Lung (tissue), 11 donors: ENCODE measurements at regions not wholly inside any gene's neighbourhood (a gene's known extent, or its start where the extent isn't known, plus 50 kb on each side); places are given as distances from the start of the nearest gene placed in this dataset.
A peak's percentile ranks its signal among the peaks of the same experiment; 100 is the strongest.

Source experiments
- ATAC-seq: fragments of 200-7000 bp; cut with Tn5 transposase; one replicate; pipeline ENCODE4 v1.9.1; 2020; ENCODE audit warnings: moderate number of reproducible peaks; ENCODE audit not compliant: insufficient read depth, low FRiP score
- DNase-seq, 3 donors: peaks; one replicate each; pipeline ENCODE4 v3.0.0-alpha.2; 2013 to 2017
- H3K27ac ChIP-seq, 2 donors: one replicate each; pipeline ENCODE4 v1.5.1; 2013; ENCODE audit warnings: mild to moderate bottlenecking in 2 of 2, moderate library complexity in 2 of 2, control low read depth in 1 of 2, inconsistent platforms in 1 of 2, low read depth in 1 of 2, low read length in 1 of 2
- H3K27me3 ChIP-seq, 3 donors: one replicate each; pipeline ENCODE4 v1.5.1; 2013; ENCODE audit warnings: low read length in 2 of 3; ENCODE audit not compliant: control insufficient read depth in 3 of 3, insufficient read depth in 3 of 3
- H3K36me3 ChIP-seq, 4 donors: one replicate each; pipeline ENCODE4 v1.5.1; 2013; ENCODE audit warnings: low read length in 4 of 4, mild to moderate bottlenecking in 1 of 4, moderate library complexity in 1 of 4; ENCODE audit not compliant: control insufficient read depth in 4 of 4, insufficient read depth in 4 of 4
- H3K4me1 ChIP-seq, 5 donors: one replicate each; pipeline ENCODE4 v1.5.1; 2013; ENCODE audit warnings: low read length in 5 of 5, mild to moderate bottlenecking in 2 of 5, moderate library complexity in 1 of 5; ENCODE audit not compliant: control insufficient read depth in 5 of 5, insufficient read depth in 5 of 5
- H3K4me3 ChIP-seq: one replicate; pipeline ENCODE4 v1.5.1; 2013; ENCODE audit warnings: mild to moderate bottlenecking, control low read depth, moderate library complexity
- H3K9ac ChIP-seq, 2 donors: one replicate each; pipeline ENCODE4 v1.5.1; 2013; ENCODE audit warnings: low read length in 2 of 2, control low read depth in 1 of 2; ENCODE audit not compliant: insufficient read depth in 1 of 2
- H3K9me3 ChIP-seq, 4 donors: one replicate each; pipeline ENCODE4 v1.5.1; 2013; ENCODE audit warnings: low read length in 3 of 4, mild to moderate bottlenecking in 1 of 4, moderate library complexity in 1 of 4; ENCODE audit not compliant: control insufficient read depth in 4 of 4, insufficient read depth in 3 of 4
- WGBS, 2 donors: extraction: QIAGEN DNeasy Blood & Tissue Kit; methylation state at CpG; one replicate each; pipeline ENCODE4 v1.1.7; 2013; 5-methylcytosine and 5-hydroxymethylcytosine counted together
- TF ChIP-seq, protein P1 (sequence below): IDR thresholded peaks from 2 replicates; pipeline ENCODE4 v1.5.1; 2012; ENCODE audit warnings: mild to moderate bottlenecking; ENCODE audit errors: control extremely low read depth, extremely low read depth
- donor health status: control.
- donor health status: control.
- donor health status: Bipolar disorder and iron deficiency.
- donor health status: healthy.
- donor health status: DM: yes; HTN: yes; CAD: no.

DNA sequence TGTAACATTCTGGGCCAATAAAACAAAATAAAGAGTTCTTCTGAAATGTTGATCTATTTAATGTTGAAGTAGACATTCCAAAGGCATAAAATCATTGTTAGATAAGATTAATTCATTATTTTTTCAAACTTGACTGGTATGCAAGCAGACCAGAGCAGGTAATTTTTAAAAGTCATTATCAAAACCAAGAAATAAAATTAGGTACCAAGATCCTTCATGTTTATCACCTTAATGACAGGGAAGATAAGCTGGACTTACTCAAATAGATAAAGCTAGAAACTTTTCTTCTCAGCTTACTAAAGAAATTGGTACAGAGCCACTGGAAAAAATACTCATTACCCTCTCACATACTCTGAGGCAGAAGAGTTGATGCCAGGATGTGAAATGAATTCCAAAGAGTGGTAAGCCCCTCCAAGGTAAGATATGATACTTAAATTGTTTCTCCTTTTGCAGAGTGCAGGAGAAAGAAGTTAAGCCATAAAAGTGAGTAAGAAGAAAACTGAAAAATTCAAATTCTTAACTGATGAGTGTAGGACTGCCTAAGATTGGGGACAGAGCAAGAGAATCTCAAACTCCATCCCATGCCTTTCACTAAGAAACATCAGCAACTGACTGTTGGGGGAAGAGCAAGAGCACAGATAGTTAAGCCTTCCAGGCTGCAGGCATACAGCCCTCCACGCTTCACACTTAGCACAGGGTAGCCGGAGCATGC, 111.9 kb downstream of the SLC41A2 start:
- DNase-seq, result peak in 1 of 3 donors; percentile 2
- no peak overlapping the region for H3K4me3 ChIP-seq
- H3K36me3 ChIP-seq, result no peaks in the 10 kb centered on the region
- no peaks in the 10 kb centered on the region for H3K9me3 ChIP-seq
- no peak for ATAC-seq
- no peak overlapping the region for H3K27ac ChIP-seq
- 96 to 98% methylated on average over 2 of the region's 2 CpGs for WGBS, 2 donors
- peaks cover 0 to 2% (median 0%) of the 10 kb centered on the region in 5 donors for H3K4me1 ChIP-seq
- TF ChIP-seq, protein P1, sequence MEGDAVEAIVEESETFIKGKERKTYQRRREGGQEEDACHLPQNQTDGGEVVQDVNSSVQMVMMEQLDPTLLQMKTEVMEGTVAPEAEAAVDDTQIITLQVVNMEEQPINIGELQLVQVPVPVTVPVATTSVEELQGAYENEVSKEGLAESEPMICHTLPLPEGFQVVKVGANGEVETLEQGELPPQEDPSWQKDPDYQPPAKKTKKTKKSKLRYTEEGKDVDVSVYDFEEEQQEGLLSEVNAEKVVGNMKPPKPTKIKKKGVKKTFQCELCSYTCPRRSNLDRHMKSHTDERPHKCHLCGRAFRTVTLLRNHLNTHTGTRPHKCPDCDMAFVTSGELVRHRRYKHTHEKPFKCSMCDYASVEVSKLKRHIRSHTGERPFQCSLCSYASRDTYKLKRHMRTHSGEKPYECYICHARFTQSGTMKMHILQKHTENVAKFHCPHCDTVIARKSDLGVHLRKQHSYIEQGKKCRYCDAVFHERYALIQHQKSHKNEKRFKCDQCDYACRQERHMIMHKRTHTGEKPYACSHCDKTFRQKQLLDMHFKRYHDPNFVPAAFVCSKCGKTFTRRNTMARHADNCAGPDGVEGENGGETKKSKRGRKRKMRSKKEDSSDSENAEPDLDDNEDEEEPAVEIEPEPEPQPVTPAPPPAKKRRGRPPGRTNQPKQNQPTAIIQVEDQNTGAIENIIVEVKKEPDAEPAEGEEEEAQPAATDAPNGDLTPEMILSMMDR, result no peak
- no peak overlapping the region for H3K9ac ChIP-seq
- H3K27me3 ChIP-seq, result peaks cover 0 to 2% (median 0%) of the 10 kb centered on the region in 3 donors

DNA sequence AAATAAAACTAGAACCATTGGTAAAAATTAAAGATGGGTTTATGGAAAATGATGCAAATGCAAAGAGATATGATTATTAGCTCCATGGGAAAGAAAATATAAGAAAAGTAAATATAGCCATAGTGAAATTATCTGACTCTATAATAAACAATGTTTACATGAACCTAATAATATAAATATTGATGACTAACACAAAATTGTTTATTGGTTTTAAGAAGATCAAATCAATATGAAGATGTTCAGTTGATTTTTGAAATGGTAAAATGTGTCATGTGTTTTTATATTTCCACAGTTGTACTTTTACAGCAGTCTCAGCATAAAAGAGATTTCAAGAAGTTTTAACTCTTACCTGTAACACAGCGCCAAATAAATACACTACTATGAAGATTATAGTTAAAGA, 114.0 kb downstream of the SLC41A2 start:
- TF ChIP-seq, protein P1, result no peak
- H3K9ac ChIP-seq, result no peak overlapping the region
- peaks cover 0 to 2% (median 0%) of the 10 kb centered on the region in 5 donors for H3K4me1 ChIP-seq
- ATAC-seq (no peak), DNase-seq (no peak)
- no peak overlapping the region for H3K4me3 ChIP-seq
- WGBS, 2 donors, result 96 to 100% methylated on average over 1 of the region's 1 CpG
- H3K27me3 ChIP-seq, result peaks cover 0 to 2% (median 0%) of the 10 kb centered on the region in 3 donors
- H3K36me3 ChIP-seq, result no peaks in the 10 kb centered on the region
- H3K9me3 ChIP-seq, result no peaks in the 10 kb centered on the region
- H3K27ac ChIP-seq, result no peak overlapping the region

DNA sequence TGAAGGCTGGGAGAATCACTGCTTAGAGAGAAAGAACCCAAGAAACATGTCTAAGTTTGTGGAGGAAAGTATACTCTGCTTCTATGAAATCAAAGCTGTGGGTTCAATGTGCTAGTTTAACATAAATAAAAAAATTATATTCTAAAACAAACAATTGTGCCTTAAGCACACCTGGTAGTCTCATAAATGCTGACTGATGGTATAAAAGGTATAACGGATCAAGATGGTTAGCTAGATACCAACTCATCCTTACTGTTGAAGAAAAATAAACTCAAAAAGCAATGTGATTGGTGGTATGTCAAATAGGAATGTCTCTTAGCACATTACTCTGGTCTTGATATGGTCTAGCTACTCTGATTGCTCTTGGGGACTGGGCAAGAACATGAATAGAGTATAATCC, 117.8 kb downstream of the SLC41A2 start:
- Histone ChIP-seq H3K9me3 (no peaks in the 10 kb centered on the region), H3K4me3 (no peak overlapping the region), H3K27ac (no peak overlapping the region), H3K4me1 (no peaks in the 10 kb centered on the region), H3K9ac (no peak overlapping the region), H3K36me3 (no peaks in the 10 kb centered on the region), H3K27me3 (no peaks in the 10 kb centered on the region)
- DNase-seq (no peak), ATAC-seq (no peak)
- TF ChIP-seq, protein P1, result no peak
- 94 to 98% methylated on average over 1 of the region's 1 CpG for WGBS, 2 donors

DNA sequence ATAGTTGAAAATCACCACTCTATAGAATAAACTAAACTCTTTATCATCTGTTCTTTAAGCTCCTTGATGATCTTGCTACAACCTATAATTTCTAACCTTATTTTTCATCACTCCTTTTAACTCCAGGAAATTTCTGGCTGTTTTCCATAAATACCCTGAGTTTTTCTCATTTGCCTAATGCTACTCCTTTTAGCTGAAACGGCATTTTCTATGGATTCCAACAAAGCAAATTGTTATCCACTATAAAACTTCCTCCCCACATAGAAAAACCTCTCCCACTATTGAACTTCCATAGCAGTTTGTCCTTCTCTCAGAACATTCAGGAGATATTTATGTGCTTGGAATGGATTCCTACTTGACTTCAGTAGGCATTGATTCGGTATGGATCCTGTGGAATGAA, 122.8 kb downstream of the SLC41A2 start:
- Histone ChIP-seq H3K4me3 (no peak overlapping the region), H3K9me3 (no peaks in the 10 kb centered on the region), H3K27me3 (no peaks in the 10 kb centered on the region), H3K9ac (no peak overlapping the region), H3K36me3 (no peaks in the 10 kb centered on the region), H3K27ac (no peak overlapping the region), H3K4me1 (no peaks in the 10 kb centered on the region)
- WGBS, 2 donors, result 90 to 95% methylated on average over 2 of the region's 2 CpGs
- ATAC-seq (no peak), DNase-seq (no peak)
- TF ChIP-seq, protein P1, result no peak
